ENCODE measurements at regions not wholly inside any gene's neighbourhood (a gene's known extent, or its start where the extent isn't known, plus 50 kb on each side); places are given as distances from the start of the nearest gene placed in this dataset.

DNA sequence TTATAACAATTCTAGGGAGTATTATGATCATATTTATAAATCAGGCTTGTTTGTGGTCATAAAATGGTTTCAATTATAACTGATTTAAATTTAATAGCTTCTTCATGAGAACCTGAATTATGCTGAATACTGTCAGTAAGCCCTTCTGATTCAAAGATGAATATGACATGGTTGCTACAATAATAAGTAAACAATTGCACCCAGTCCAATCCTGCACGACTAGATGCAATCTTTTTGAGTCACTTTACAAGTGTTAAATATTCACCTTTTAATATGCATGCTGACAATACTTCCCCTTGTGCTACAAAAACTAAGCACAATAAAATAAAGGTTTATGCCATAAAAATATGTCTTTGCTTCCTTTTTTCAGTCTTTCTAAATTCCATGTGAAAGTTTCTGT, 325.2 kb downstream of the KCNJ3 start:
- FAIRE-seq (no peak), DNase-seq (ENCODE audit: low read depth) (no peak)
- no peaks in the 10 kb centered on the region for H3K27me3 ChIP-seq (ENCODE audit: control insufficient read depth, insufficient read depth, low read length)
- no peaks in the 10 kb centered on the region for H3K36me3 ChIP-seq (ENCODE audit: control insufficient read depth, insufficient read depth, low read length)
- TF ChIP-seq, protein P1, sequence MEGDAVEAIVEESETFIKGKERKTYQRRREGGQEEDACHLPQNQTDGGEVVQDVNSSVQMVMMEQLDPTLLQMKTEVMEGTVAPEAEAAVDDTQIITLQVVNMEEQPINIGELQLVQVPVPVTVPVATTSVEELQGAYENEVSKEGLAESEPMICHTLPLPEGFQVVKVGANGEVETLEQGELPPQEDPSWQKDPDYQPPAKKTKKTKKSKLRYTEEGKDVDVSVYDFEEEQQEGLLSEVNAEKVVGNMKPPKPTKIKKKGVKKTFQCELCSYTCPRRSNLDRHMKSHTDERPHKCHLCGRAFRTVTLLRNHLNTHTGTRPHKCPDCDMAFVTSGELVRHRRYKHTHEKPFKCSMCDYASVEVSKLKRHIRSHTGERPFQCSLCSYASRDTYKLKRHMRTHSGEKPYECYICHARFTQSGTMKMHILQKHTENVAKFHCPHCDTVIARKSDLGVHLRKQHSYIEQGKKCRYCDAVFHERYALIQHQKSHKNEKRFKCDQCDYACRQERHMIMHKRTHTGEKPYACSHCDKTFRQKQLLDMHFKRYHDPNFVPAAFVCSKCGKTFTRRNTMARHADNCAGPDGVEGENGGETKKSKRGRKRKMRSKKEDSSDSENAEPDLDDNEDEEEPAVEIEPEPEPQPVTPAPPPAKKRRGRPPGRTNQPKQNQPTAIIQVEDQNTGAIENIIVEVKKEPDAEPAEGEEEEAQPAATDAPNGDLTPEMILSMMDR (IDR thresholded peaks at IDR 0.05; ENCODE audit: insufficient read depth, low read length, severe bottlenecking) = no peak
- no peak overlapping the region for H3K4me3 ChIP-seq (ENCODE audit: low read depth, low read length)

DNA sequence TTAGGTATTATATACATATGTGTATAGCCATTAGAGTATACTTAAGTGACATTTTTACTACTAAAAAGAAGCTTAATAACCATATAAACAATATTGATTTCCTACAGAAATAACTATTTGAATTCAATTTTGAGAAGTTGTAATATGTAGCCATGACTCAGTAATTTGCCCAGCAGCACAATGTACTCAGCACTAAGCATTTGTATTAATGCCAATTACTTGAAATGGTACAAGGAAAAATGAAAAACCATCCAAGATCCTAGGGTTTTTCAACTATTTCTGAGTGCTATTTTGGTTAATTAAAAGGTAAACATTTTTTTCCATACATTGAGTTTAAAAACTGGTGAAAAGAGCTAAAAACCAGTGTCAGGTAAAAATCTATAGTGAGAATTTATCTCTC, 324.0 kb downstream of the KCNJ3 start:
- no peak for DNase-seq (ENCODE audit: low read depth)
- Histone ChIP-seq H3K36me3 (ENCODE audit: control insufficient read depth, insufficient read depth, low read length) (no peaks in the 10 kb centered on the region), H3K4me3 (ENCODE audit: low read depth, low read length) (no peak overlapping the region), H3K27me3 (ENCODE audit: control insufficient read depth, insufficient read depth, low read length) (no peaks in the 10 kb centered on the region)
- TF ChIP-seq, protein P1 (IDR thresholded peaks at IDR 0.05; ENCODE audit: insufficient read depth, low read length, severe bottlenecking) = no peak
- FAIRE-seq = no peak

DNA sequence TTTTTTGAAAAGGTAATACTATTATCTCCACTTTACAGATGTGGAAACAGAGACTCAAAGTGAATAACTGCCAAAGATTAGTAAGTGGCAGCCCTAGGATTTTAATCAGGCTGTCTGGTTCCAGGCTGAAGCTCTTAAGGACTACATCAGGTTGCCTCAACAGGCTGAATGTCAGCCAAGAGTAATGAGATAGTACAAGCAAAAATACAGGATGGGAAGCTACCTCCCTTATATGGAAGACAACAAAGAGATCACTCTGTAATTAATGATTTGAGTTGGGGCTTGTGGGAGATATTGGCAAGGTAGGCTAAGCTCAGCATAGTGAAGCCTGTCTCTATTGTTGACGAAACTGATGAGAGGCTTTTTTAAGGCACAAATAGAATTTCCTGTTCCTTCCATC, 323.1 kb downstream of the KCNJ3 start:
- Histone ChIP-seq H3K36me3 (ENCODE audit: control insufficient read depth, insufficient read depth, low read length) (no peaks in the 10 kb centered on the region), H3K27me3 (ENCODE audit: control insufficient read depth, insufficient read depth, low read length) (no peaks in the 10 kb centered on the region), H3K4me3 (ENCODE audit: low read depth, low read length) (no peak overlapping the region)
- FAIRE-seq = no peak
- TF ChIP-seq, protein P1 (IDR thresholded peaks at IDR 0.05; ENCODE audit: insufficient read depth, low read length, severe bottlenecking) = no peak
- DNase-seq (ENCODE audit: low read depth) = no peak

DNA sequence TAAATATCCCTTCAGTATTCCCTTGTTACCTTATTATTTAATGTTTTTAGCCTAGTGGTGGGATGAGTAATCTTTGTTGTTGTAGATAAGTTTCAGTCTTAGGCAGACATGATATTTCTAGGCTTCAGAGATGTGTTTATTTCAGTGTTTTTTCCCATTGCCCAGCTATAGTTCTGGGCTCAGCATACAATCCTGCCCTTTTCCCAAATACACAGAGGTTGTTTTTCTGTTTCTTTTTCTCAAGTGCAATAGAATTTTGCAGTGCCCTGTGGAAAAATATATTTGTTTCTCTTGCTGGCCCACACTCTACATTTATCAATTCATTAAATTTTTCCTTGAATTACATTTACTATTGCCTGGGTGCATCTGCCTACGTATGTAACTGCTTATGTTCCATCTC, 321.8 kb downstream of the KCNJ3 start:
- H3K27me3 ChIP-seq (ENCODE audit: control insufficient read depth, insufficient read depth, low read length) = no peaks in the 10 kb centered on the region
- no peak overlapping the region for H3K4me3 ChIP-seq (ENCODE audit: low read depth, low read length)
- TF ChIP-seq, protein P1 (IDR thresholded peaks at IDR 0.05; ENCODE audit: insufficient read depth, low read length, severe bottlenecking) = no peak
- no peaks in the 10 kb centered on the region for H3K36me3 ChIP-seq (ENCODE audit: control insufficient read depth, insufficient read depth, low read length)
- FAIRE-seq (no peak), DNase-seq (ENCODE audit: low read depth) (no peak)

DNA sequence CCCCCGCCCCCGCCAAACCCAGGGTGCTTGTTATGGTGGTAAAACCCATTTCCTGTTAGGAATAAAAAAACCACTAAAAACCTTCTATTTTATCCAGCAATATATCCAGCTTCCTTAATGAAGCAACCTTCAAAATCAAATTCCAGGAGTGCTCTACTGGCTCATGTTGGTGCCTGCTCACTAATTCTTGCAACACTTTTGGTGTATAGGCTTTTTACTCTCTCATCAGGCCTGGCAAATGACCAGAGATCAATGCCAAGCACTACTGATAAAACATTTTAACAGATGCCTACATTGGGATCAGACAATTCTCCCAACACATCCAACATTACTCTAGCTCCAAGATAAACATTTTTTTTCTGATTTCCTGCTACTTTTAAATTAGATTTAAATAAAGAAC, 312.4 kb downstream of the KCNJ3 start:
- Histone ChIP-seq H3K4me3 (ENCODE audit: low read depth, low read length) (no peak overlapping the region), H3K36me3 (ENCODE audit: control insufficient read depth, insufficient read depth, low read length) (no peaks in the 10 kb centered on the region), H3K27me3 (ENCODE audit: control insufficient read depth, insufficient read depth, low read length) (no peaks in the 10 kb centered on the region)
- DNase-seq (ENCODE audit: low read depth) = no peak
- no peak for FAIRE-seq
- TF ChIP-seq, protein P1 (IDR thresholded peaks at IDR 0.05; ENCODE audit: insufficient read depth, low read length, severe bottlenecking) = no peak

DNA sequence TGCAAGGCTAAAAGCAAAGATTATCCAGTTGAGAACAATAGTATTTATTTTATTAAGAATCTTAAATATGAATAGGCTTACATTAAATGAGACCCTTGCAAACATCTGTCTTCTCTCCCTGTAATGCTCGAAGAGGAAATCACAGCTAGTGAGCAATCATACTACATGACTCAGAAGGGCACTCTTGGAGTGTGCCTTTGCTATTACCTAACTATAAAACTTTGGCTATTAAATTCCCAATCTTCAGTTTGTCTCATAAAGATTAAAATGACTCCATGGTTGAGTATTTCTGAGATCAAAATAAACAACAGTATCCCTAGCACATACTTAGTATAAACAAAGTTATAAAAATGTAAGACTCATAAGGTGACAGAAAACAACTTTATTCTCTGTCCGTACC, 296.9 kb downstream of the KCNJ3 start:
- H3K4me3 ChIP-seq (ENCODE audit: low read depth, low read length) = no peak overlapping the region
- no peak for FAIRE-seq
- no peaks in the 10 kb centered on the region for H3K27me3 ChIP-seq (ENCODE audit: control insufficient read depth, insufficient read depth, low read length)
- peak; percentile 3 for DNase-seq (ENCODE audit: low read depth)
- TF ChIP-seq, protein P1 (IDR thresholded peaks at IDR 0.05; ENCODE audit: insufficient read depth, low read length, severe bottlenecking) = no peak
- no peaks in the 10 kb centered on the region for H3K36me3 ChIP-seq (ENCODE audit: control insufficient read depth, insufficient read depth, low read length)

All from bronchial epithelial cell (primary cell).